Tibial artery (tissue), 4 donors: ENCODE measurements at regions not wholly inside any gene's neighbourhood (a gene's known extent, or its start where the extent isn't known, plus 50 kb on each side); places are given as distances from the start of the nearest gene placed in this dataset.
"Not testable (repeated sequence)": the region's sequence is repeated elsewhere in the genome, so short reads cannot be mapped to it uniquely, and the experiment has no call there.

ENCODE experiments used
- DNase-seq, 2 donors: peaks; one replicate each; pipeline ENCODE4 v3.0.0-alpha.2; 2019
- H3K27ac ChIP-seq, 2 donors: fragments of 200-600 bp; sonication (generic) in 1 of 2; 1 replicate in 1 of 2; 2 replicates in 1 of 2; pipeline ENCODE4 v1.5.1; 2018 to 2019; ENCODE audit warnings: mild to moderate bottlenecking in 1 of 2
- H3K27me3 ChIP-seq, 2 donors: fragments of 200-600 bp; sonication (generic) in 1 of 2; one replicate each; pipeline versions ENCODE4 v1.5.1 to v1.6.0; 2016 to 2019
- H3K36me3 ChIP-seq, 3 donors: fragments of 200-600 bp; sonication (generic) in 2 of 3; one replicate each; pipeline ENCODE4 v1.5.1; 2016 to 2019; ENCODE audit warnings: mild to moderate bottlenecking in 2 of 3
- H3K4me1 ChIP-seq, 4 donors: fragments of 200-600 bp; sonication (generic) in 2 of 4; 1 replicate in 3 of 4; 2 replicates in 1 of 4; pipeline ENCODE4 v1.5.1; 2016 to 2019
- H3K4me3 ChIP-seq, 2 donors: fragments of 200-600 bp; sonication (generic) in 1 of 2; 1 replicate in 1 of 2; 2 replicates in 1 of 2; pipeline ENCODE4 v1.5.1; 2018 to 2019; ENCODE audit warnings: mild to moderate bottlenecking in 2 of 2
- H3K9me3 ChIP-seq, 3 donors: fragments of 200-600 bp; sonication (generic) in 1 of 3; one replicate each; pipeline ENCODE4 v1.5.1; 2016 to 2019
- CTCF ChIP-seq, 2 experiments: fragments of 200-600 bp in 1 of 2; fragments of 450-650 bp in 1 of 2; IDR thresholded peaks; one replicate each; pipeline ENCODE4 v1.5.1; 2017 to 2019; ENCODE audit warnings: antibody characterized with exemption in 2 of 2, mild to moderate bottlenecking in 1 of 2, moderate library complexity in 1 of 2
- intact Hi-C: fragments of 100-400 bp; cut with DNase I; formaldehyde crosslinking; loops from one replicate; pipeline ENCODE4 v1.15.0; 2023; ENCODE audit warnings: low total_unique reads

DNA sequence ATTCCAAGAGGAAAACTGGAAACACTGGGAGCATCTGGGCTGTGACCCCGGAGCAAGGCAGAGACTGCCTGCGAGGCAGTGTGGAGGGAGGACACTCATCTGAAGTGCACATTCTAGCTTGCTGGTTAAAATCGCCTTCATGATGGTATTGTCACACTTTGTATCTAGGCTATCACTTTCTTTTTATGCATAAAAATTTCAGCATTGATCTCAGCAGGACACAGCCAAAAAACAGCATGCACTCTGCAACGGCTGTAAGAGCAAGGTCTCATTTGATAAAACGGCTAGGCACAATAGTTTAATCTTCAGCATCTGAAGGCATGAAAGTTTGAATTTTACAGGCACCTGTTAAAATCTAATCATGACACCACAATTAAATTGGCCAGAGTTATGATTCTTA is 110.8 kb upstream of the IRX1 start:
- H3K4me1 ChIP-seq = no peaks in the 10 kb centered on the region

GRCh38 chr5:3481175-3481574 is 114.5 kb upstream of the IRX1 start:
- no peak overlapping the region for H3K27ac ChIP-seq
- H3K4me1 ChIP-seq = no peaks in the 10 kb centered on the region
- H3K4me3 ChIP-seq = no peak overlapping the region
- no peaks in the 10 kb centered on the region for H3K27me3 ChIP-seq
- DNase-seq = no peak
- no peaks in the 10 kb centered on the region for H3K9me3 ChIP-seq
- TF ChIP-seq CTCF (IDR thresholded peaks at IDR 0.05) = no peak
- H3K36me3 ChIP-seq = no peaks in the 10 kb centered on the region
- intact Hi-C loops = no loop called here

More for the DNA sequence above, 110.8 kb upstream of the IRX1 start:
- Histone ChIP-seq H3K9me3 (no peaks in the 10 kb centered on the region), H3K27ac (no peak overlapping the region), H3K36me3 (no peaks in the 10 kb centered on the region), H3K27me3 (peaks cover 0 to 5% of the 10 kb centered on the region in 2 donors), H3K4me3 (no peak overlapping the region)
- DNase-seq = no peak
- no peak for TF ChIP-seq CTCF (IDR thresholded peaks at IDR 0.05)
- intact Hi-C loops = no loop called here

- no peak overlapping the region for H3K4me3 ChIP-seq
- no peaks in the 10 kb centered on the region for H3K4me1 ChIP-seq
- TF ChIP-seq CTCF (IDR thresholded peaks at IDR 0.05) = no peak
- intact Hi-C loops = no loop called here
- H3K27me3 ChIP-seq = no peaks in the 10 kb centered on the region
- no peak overlapping the region for H3K27ac ChIP-seq
- no peak for DNase-seq
- no peaks in the 10 kb centered on the region for H3K9me3 ChIP-seq
- no peaks in the 10 kb centered on the region for H3K36me3 ChIP-seq
Observed at GRCh38 chr5:3475674-3476073, 120.0 kb upstream of the IRX1 start.

DNA sequence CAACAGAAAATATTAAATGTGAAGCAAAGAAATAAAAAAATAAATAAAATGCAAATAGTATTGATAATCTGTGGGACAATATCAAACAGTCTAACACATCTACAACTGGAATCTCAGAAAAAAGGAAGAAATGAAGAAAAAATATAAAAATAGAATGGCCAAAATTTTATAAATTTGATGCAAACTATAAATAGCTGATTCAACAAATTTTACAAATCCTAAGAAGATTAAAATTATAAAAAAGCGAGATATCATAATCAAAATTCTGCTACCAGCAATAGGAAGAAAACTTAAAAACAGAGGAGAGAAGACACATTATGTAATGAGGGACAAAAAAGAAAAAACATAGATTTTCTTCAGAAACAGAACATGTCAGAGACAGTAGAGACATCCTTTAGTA is 129.2 kb upstream of the IRX1 start:
- Histone ChIP-seq H3K36me3 (no peaks in the 10 kb centered on the region), H3K27ac (no peak overlapping the region), H3K4me3 (no peak overlapping the region), H3K9me3 (peaks cover 3 to 8% (median 5%) of the 10 kb centered on the region in 3 donors), H3K27me3 (no peaks in the 10 kb centered on the region), H3K4me1 (no peaks in the 10 kb centered on the region)
- intact Hi-C loops = no loop called here
- no peak for TF ChIP-seq CTCF (IDR thresholded peaks at IDR 0.05)
- no peak for DNase-seq

DNA sequence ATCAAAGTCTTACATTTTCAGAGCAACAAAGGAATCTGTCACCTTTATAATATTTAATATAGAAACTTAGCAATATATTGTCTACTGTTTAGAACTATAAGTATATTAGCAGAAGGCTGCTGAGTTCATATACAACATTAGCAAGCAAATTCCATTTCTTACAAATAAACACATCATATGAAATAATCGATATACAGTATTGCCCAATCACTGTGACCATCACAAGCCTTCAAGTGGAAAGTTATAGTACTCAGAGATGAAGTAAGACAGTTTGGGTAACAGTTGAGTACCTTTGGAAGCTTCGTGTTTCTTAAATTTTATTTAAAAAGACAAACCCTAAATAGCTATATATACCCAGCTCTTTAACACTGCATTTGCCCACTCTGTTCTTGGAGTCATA is 135.2 kb upstream of the IRX1 start:
- H3K9me3 ChIP-seq = no peaks in the 10 kb centered on the region
- intact Hi-C loops = no loop called here
- no peak for DNase-seq
- no peak for TF ChIP-seq CTCF (IDR thresholded peaks at IDR 0.05)
- H3K4me1 ChIP-seq = no peaks in the 10 kb centered on the region
- H3K4me3 ChIP-seq = no peak overlapping the region
- H3K27me3 ChIP-seq = no peaks in the 10 kb centered on the region
- H3K27ac ChIP-seq = no peak overlapping the region
- H3K36me3 ChIP-seq = no peaks in the 10 kb centered on the region

DNA sequence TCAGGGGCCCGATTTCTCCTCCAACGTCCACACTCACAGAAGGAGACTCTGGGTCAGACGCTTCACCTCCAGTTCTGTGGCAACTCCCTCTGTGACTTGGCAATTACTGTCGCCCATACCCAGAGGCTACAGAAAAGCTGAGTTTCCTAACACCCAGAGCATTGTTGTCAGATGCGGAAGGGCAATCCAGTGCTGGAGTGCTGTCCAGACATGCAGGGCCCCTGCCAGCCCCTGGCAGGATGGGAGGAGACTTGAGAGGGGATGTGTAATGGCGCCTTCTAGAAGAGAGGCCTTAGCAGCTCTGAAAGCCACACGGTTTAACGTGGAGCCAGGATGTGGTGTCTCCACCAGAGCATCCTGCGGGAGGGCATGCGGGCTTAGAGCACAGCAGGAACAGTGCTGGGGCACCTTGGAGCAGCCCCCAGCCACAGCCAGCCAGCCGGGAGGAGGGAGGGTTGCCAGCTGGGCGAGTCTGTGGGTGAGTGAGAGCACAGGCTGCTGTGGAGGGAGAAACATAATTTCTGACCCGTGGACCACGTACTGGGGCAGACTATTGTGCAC is 139.4 kb upstream of the IRX1 start:
- DNase-seq = no peak
- H3K36me3 ChIP-seq = no peaks in the 10 kb centered on the region
- intact Hi-C loops = no loop called here
- H3K27ac ChIP-seq = no peak overlapping the region
- no peak for TF ChIP-seq CTCF (IDR thresholded peaks at IDR 0.05)
- H3K4me1 ChIP-seq = no peaks in the 10 kb centered on the region
- H3K9me3 ChIP-seq = no peaks in the 10 kb centered on the region
- no peak overlapping the region for H3K4me3 ChIP-seq
- no peaks in the 10 kb centered on the region for H3K27me3 ChIP-seq

DNA sequence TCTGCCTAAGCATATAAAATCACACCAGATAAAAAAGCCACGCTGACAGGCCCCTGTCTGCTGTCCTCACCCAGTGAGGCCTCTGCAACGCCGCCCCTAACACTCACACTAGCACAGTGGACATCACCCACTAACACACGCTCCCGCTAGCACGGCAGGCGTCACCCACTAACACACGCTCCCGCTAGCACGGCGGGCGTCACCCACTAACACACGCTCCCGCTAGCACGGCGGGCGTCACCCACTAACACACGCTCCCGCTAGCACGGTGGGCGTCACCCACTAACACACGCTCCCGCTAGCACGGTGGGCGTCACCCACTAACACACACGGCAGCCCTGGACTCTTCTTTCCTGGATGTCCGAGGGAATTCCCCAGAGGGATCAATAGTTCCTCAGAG is 141.6 kb upstream of the IRX1 start:
- H3K36me3 ChIP-seq, H3K9me3 ChIP-seq, H3K4me1 ChIP-seq, H3K4me3 ChIP-seq, H3K27ac ChIP-seq, DNase-seq, intact Hi-C loops, H3K27me3 ChIP-seq: not testable (repeated sequence)
